ENCODE measurements at regions not wholly inside any gene's neighbourhood (a gene's known extent, or its start where the extent isn't known, plus 50 kb on each side); places are given as distances from the start of the nearest gene placed in this dataset.

DNA sequence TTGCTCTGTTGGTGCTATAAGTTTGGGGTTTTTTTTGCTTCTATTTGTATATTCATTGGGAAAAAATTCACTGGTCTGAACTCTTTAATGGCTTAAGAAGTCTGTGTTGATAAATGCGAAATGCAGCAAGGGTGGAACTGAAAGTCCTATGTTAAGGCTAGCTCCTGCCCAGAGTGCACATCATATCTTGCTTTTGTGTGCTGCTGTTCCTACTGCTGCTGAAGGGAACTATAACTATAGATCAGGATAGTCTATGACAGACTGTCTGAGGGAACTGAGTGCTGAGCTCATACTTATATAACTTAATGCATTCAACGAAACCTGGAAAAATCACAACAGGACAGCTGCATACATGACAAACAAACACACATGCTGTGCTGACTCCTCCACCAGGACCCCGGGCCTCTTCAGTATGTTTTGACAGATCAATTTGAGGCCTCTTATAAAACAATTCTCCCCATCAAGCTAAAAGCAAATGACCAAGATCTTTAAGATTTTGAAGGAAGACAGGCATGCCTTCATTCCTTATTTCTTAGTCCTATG lies 1031.5 kb upstream of the ADGRL2 start:
- Mint-ChIP-seq H3K4me3 (no peak overlapping the region), H3K27ac (no peak overlapping the region), H3K36me3 (ENCODE audit: low read depth) (no peaks in the 10 kb centered on the region), H3K27me3 (ENCODE audit: insufficient read depth) (peaks cover 1% of the 10 kb centered on the region; the same call in 1 of the 2 replicates), H3K4me1 (ENCODE audit: low read depth) (no peaks in the 10 kb centered on the region), H3K9me3 (peaks cover 1% of the 10 kb centered on the region)
- TF ChIP-seq, protein P1, sequence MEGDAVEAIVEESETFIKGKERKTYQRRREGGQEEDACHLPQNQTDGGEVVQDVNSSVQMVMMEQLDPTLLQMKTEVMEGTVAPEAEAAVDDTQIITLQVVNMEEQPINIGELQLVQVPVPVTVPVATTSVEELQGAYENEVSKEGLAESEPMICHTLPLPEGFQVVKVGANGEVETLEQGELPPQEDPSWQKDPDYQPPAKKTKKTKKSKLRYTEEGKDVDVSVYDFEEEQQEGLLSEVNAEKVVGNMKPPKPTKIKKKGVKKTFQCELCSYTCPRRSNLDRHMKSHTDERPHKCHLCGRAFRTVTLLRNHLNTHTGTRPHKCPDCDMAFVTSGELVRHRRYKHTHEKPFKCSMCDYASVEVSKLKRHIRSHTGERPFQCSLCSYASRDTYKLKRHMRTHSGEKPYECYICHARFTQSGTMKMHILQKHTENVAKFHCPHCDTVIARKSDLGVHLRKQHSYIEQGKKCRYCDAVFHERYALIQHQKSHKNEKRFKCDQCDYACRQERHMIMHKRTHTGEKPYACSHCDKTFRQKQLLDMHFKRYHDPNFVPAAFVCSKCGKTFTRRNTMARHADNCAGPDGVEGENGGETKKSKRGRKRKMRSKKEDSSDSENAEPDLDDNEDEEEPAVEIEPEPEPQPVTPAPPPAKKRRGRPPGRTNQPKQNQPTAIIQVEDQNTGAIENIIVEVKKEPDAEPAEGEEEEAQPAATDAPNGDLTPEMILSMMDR (IDR thresholded peaks at IDR 0.05), result no peak
- no peak for DNase-seq

DNA sequence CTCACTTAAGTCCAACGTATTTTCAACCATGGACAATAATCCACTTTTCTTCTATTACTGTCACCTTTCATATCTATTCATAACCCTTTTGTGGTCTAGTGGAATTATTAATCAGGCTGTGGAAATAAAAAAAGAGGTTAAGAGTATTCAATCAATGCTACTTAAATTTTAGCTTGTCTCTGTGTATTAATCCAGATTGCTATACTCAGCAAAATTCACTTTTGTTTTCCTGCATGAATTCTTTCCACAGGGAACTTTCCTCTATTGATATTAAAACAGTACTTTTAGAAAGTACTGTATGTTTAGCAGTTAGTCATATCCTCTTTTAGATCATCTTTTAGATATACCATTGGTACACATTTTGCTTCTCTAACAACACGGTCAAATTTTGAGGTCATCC lies 1033.0 kb upstream of the ADGRL2 start:
- no peak for DNase-seq
- no peaks in the 10 kb centered on the region for H3K36me3 Mint-ChIP-seq (ENCODE audit: low read depth)
- no peak overlapping the region for H3K27ac Mint-ChIP-seq
- H3K4me3 Mint-ChIP-seq, result no peak overlapping the region
- TF ChIP-seq, protein P1 (IDR thresholded peaks at IDR 0.05), result no peak
- H3K27me3 Mint-ChIP-seq (ENCODE audit: insufficient read depth), result peaks cover 1% of the 10 kb centered on the region; the same call in 1 of the 2 replicates
- no peaks in the 10 kb centered on the region; the same call in none of the 2 replicates for H3K9me3 Mint-ChIP-seq
- no peaks in the 10 kb centered on the region for H3K4me1 Mint-ChIP-seq (ENCODE audit: low read depth)

DNA sequence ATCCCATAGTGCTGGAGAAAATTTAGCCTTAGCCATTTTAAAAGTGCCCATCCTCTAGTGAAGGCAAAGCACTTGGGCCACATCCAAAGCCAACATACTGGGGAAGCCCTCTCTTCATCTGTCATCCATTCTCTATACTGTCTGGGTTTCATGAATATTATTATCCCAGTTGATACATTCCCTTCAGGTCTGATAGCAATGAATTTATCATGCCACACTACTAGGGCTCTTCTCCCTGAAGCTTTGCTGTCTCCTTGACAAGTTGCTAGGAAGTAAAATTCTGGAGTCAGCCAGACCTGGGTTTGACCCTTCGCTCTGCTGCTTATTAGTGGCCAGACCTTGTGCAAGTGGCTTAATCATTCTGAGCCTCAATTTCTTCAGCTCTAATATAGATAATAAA lies 1041.4 kb upstream of the ADGRL2 start:
- no peak for DNase-seq
- Mint-ChIP-seq H3K27me3 (ENCODE audit: insufficient read depth) (no peaks in the 10 kb centered on the region; the same call in 1 of the 2 replicates), H3K4me1 (ENCODE audit: low read depth) (no peaks in the 10 kb centered on the region), H3K36me3 (ENCODE audit: low read depth) (no peaks in the 10 kb centered on the region), H3K27ac (no peak overlapping the region), H3K9me3 (peaks cover 13% of the 10 kb centered on the region), H3K4me3 (no peak overlapping the region)
- TF ChIP-seq, protein P1 (IDR thresholded peaks at IDR 0.05), result no peak

- Mint-ChIP-seq H3K27ac (no peak overlapping the region), H3K27me3 (ENCODE audit: insufficient read depth) (no peaks in the 10 kb centered on the region; the same call in 1 of the 2 replicates), H3K9me3 (peaks cover 25% of the 10 kb centered on the region), H3K4me1 (ENCODE audit: low read depth) (no peaks in the 10 kb centered on the region), H3K4me3 (no peak overlapping the region), H3K36me3 (ENCODE audit: low read depth) (no peaks in the 10 kb centered on the region)
- TF ChIP-seq, protein P1 (IDR thresholded peaks at IDR 0.05), result no peak
- no peak for DNase-seq
Measured at GRCh38 chr1:80755944-80756343, 1044.8 kb upstream of the ADGRL2 start.

- Mint-ChIP-seq H3K4me1 (ENCODE audit: low read depth) (no peaks in the 10 kb centered on the region), H3K27me3 (ENCODE audit: insufficient read depth) (no peaks in the 10 kb centered on the region; the same call in 1 of the 2 replicates), H3K27ac (no peak overlapping the region), H3K4me3 (no peak overlapping the region), H3K36me3 (ENCODE audit: low read depth) (no peaks in the 10 kb centered on the region), H3K9me3 (peaks cover 24% of the 10 kb centered on the region)
- DNase-seq, result no peak
- TF ChIP-seq, protein P1 (IDR thresholded peaks at IDR 0.05), result no peak
Measured at GRCh38 chr1:80751204-80751603, 1049.5 kb upstream of the ADGRL2 start.

All from HFFc6 (cell line).